Activated naive CD4-positive, alpha-beta T cell treated with Interleukin-2 at 50 U/mL for 16 hours (primary cell): ENCODE measurements at regions not wholly inside any gene's neighbourhood (a gene's known extent, or its start where the extent isn't known, plus 50 kb on each side); places are given as distances from the start of the nearest gene placed in this dataset.

ENCODE experiments used
- DNase-seq: peaks from one replicate; pipeline ENCODE4 v3.0.0-alpha.2; 2020

DNA sequence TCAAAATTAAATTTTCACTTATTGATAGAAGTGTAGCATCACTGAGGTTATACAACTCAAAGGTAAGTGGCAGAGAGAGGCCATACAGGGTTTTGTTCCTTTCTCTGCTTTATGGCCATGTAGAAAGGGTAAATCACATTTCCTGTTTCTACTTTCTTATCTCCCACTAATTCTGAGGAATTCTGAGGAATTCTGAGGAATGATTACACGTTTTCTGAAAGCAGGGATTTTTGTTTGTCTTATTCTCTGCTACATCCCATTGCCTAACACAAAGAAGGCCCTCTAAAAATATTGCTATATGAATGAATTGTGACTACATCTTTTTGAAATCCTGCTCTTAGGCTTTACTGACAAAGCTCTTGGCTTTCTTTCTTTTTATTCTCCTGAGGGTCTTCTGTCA is 516.9 kb upstream of the ZNF608 start:
- no peak for DNase-seq

DNA sequence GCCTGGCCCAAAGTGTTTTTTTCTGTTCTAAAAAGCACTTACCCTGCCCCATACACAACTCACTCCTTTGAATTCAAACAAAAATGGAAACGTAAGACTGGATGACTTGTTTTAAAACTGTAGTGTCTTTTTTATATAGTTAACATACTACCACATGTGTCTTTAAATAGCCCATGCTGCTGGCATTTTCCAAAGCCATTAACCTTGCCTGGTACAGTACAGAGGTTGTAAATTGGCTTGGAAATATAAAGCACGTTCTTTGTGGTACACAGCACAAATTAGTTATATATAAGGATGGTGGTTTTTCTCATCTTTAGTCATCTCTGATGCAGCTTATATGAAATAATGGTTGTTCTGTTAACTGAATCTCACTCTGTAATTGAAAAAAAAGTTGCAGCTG is 519.7 kb upstream of the ZNF608 start:
- no peak for DNase-seq

DNA sequence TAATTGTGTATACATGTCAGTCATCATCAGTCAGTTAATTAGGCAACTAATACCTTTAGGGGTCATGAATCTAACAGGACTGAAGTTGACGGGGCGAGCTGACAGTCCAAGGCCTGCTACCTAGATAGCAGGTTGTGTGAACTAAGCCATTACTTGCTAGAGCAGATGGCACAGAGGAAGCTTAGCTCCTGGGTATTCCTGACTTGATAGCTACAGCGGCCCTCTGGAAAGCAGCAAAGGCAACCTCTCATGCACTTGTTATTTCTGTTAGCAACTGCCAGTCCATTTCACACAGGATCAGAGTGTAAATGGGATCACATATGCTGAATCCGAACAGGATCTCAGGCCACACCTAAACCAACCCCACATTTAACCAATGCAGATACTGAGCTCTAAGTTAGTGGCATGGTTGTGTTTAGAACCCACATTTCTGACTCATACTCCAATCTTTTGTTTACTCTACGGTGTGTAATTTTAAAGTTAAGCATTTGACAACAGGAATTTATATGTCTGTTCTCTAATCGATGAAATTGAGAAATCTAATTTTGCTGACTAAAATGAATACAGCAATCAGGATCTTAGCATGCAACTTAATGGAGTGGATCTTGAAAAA is 521.3 kb upstream of the ZNF608 start:
- no peak for DNase-seq

DNA sequence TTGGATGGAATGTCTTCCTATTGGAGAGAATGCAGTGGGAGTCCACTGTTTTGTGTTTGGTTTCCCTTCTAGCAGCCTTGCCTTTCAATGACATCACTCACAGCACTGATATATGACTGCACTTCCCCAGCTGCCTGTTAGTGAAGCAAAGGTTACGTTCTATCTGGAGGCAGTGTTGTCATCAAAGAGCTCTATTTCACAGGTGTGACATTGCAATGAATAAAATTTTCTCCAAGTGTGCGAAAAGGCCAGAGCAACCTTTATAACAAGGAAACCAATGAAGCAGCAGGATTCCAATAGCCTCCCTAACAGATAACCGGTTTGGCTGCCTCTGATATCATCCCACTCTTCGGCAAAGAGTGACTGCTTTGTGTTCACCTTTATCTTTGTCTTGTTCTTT is 523.5 kb upstream of the ZNF608 start:
- no peak for DNase-seq

DNA sequence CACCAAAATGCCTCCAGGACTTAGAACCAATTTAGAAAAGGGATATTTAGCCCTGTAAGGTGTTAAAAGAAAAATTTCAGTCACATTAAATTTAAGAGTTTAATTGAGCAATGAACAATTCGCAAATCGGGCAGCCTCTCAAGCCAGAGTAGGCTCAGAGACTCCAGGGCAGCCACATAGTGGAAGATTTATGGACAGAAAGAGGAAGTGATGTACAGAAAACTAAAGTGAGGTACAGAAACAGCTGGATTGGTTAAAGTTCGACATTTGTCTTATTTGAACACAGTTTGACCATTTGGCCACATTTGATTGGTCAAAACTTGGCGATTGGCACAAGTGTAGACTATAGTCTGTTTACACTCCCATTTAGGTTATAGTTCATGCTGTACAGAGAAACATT is 525.9 kb upstream of the ZNF608 start:
- DNase-seq = no peak

DNA sequence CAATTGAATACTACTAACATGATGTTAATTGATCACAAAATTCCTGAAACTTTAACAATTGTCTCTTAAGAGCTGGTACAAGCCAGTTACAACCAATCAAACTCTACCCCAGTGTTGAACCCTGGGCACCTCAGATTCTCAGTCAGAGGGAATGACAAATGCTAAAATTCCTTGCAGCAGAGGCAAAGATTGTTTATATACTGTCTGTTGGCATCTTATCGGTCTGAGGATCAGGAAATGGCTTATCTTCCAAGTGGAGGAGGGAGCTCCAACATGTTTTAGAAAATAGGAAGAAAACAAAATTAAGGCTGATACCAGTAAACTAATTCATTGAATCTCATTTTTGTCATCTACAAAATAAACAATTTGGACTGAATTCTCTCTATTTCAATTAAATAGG is 527.8 kb upstream of the ZNF608 start:
- no peak for DNase-seq

DNA sequence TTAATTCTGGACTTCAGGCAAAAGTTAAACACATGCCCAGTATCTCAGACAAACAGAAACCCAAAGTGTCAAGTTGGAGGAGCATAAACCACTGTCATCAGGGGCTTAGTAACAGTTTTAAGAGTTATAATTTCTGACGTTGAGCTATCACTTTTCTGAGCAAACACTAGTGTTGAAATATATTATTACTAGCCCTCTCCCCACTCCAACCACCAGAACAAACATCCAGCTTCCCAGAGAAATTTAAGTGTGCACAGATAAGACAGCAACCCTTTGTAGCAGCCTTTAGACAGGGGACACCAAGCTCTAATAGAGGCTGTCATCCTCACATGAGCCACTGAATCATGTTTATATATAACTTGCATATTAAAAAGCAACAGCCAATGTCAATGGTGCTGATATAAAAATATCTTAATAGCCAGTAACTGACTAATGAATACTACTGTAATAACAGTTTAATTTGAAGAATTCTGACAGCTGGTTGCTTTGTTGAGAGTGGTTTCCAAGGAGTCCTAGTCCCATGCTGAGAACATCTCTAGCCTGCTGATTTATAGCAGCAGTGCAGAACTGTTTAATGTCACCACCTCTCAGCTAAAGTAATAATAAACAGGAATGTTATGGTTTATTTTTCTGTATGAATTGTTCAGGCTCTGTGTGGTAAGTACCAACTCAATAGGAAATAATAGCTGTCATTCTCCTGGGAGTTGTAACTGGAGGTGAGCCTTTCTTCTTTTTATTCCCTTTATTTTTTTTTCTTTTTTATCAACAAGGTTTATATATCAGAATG is 528.7 kb upstream of the ZNF608 start:
- no peak for DNase-seq

DNA sequence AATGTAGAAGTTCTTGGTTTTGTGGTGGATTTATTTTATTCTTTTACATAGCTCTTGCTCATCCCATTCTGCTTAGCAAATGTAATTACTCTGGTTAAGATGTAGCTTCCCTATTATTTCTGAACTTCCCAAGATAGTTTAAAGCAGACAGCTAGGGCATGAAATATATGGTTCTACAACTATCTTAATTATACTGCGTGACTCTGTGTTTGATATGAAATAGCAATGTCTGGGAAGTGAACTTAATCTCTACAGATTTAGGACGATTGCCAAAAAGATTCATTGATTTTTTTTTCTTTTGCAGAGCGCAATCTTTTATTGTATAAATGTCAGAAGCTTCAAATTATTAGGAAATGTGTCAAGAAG is 529.3 kb upstream of the ZNF608 start:
- no peak for DNase-seq

DNA sequence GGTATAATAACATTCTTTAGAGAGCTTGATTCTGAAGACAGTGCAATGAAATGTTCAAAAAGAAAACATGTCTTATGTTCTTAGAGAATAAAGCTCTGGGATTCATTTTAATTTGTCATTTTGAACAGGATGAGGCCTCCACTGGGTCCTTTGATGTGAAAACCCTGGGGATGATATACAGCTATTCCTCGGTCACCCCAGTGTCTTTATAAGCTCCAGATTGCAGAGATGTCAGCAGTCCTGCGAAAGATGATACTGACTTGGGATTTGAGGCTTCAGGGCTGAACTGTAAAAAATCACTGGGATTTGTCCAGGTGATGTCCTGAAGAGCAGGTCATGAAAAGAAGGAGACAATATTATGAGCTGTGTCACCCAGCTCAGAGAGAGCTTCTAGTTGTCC is 529.7 kb upstream of the ZNF608 start:
- no peak for DNase-seq

DNA sequence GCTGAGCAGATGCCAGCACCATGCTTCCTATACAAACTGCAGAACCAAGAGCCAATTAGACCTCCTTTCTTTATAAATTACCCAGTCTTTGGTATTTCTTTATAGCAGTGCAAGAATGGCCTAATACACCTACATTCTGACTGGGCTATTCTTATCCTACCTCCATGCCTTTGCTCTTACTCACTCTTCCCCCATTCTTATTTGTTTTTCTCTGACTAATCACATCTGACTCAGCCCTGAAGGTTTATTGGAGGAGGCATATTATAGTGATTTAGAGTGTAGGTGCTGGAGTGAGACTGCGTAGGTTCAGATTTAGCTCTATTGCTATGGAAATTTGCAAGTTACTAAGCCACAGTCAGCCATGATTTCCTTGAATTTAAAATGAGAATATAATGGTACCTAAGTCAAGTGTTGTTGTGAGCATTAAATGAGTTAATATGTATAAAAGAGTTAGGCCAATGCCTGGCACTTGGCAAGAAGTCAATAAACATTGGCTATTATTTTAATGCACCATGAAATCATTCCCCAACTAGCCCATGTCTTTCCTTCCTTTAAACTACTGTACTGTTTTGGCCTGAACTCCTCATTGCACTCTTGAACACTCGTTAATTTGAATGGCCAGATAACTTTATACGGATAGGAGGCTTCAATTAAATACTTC is 531.2 kb upstream of the ZNF608 start:
- no peak for DNase-seq

DNA sequence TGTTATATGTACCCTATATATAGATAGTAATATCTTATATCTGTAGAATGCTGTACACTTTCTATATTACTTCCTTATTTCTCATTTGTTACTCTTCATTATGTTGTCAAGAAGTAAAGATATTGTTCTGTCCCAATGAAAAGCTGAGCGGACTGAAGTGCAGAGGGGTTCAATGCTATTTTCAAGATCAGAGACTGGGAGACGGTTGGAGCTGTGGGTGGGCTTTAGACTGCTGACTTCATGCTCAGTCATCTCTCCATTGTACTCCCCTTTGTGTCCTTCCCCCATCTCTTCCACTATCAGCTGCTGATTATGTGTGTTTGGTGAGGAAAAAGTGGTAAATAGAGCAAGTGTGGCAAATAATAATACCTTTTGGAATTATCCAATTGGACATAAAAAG is 532.3 kb upstream of the ZNF608 start:
- DNase-seq = no peak

DNA sequence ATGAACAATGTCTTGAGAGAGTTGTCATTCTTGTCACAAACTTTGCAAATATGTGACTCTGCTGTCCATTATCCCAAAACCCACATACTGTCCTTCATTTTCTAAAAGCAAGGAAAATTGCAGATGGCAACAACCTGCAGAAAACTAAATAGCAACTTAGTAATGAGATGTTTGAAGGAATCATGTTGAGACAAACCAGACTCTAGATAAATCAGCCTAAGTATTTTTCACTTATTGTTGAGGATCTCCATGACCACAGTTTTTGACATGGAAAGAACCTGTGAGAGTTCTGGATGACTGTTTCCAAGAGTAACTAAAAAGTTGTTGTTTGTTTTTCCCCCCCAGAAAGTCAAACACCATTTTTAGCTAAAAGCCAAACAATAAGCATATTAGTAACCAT is 535.2 kb upstream of the ZNF608 start:
- no peak for DNase-seq

DNA sequence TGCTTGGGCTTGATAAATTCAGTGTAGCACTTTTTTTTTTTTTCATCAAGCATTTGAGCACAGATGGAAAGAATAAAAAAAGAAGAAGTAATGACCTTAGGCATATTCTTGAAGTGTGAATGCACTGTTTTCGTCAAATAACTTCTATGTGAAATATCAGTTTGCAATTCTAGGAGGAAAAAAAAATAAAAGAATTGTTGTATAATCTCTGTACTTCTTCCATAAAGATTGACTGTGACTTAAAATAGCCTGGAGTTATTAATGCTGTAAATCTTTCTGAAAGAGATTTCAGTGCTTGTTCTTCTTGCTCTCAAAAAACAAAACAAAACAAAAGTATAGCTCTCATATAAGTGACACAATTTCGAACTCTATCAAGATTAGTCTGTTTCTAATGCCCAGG is 536.9 kb upstream of the ZNF608 start:
- DNase-seq = no peak

DNA sequence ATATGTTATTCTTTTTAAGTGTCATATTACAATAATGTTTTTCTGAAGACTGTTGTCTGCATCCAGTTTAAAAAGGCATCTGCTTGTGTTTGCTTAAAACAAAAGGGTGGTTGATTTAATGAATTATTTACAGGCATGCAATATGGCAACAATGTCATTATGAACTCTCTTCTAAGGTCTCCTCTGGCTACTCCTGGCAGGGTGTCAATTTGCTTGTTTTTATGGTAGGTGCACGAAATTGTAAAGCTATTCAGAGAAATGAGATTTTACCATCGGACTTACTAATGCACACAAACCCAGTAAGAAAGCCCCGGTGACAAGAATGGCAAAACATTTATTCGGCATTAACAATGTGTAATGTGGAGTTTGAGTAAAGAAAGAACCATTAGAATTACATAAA is 539.8 kb upstream of the ZNF608 start:
- no peak for DNase-seq

DNA sequence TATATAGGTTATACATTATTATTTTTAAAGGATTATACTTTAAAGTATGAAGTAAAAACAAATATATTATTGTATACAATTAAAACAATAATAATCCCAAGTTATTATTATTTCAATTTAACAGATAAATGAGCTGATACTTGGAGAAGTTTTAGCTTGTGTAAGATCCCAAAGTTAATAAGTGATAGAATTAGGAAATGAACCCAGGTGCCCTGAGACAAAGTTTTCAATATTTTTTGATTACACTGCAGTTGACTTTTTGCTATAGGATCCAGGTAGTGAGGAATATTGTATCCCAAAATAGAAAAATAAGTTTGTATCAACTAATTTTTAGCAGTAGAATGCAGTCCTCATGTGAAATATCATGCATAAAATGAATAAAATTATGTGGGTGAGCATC is 543.2 kb upstream of the ZNF608 start:
- DNase-seq = no peak

DNA sequence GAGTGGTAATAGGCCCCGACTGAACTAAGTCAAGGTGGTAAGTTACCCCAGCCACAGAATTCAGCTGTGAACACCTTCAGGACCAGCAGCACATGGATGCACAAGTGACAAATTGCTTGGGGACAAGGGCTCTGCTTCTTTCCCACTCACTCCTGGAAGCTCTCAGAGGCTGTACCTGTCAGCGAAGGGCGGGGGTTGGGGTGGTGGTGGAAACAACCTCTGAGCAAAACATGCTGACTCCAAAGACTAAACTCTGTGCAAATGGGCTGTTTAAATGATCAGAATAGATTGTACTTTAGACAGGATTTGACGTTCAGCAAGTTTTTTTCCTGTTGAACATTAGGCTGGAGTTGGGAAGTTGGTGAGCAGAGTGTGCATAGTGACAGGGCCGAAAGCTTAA is 544.5 kb upstream of the ZNF608 start:
- DNase-seq = no peak

DNA sequence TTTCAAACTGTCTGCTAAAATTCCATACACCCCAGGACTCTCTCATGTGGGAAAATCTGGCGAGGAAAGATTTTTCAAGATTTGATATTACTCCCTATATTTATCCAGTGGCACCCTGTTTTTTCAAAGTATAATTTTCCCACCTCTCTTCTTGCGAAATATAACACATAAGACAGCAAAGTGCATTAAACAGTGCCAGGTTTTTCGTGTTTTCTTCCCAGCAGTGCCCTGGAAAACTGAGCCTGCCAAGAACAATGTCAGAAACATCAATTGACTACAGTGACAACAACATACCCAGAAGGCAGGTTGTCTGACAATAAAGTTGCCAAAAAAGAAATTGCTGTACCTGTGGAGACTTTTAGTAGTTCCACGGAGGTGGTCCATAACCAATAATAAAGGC is 545.0 kb upstream of the ZNF608 start:
- DNase-seq = no peak

DNA sequence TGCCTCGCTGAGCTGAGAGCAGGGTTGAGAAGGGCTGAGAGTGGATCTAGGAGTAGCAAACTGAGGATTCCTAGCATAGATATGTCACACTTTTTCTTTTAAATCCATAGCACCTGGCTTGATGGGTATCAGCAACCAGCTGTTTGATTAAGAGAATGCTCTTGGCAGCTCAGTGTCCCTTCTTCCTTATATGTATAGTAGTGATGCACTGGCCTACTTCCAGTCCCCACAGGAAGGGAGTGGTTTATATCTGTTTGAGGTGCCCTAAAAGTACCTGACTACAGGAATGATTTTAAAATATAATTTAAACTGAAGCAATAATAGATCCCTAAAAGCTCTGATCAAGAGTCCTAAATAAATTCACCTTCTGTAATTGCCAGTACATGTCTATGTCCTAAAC is 546.8 kb upstream of the ZNF608 start:
- no peak for DNase-seq

DNA sequence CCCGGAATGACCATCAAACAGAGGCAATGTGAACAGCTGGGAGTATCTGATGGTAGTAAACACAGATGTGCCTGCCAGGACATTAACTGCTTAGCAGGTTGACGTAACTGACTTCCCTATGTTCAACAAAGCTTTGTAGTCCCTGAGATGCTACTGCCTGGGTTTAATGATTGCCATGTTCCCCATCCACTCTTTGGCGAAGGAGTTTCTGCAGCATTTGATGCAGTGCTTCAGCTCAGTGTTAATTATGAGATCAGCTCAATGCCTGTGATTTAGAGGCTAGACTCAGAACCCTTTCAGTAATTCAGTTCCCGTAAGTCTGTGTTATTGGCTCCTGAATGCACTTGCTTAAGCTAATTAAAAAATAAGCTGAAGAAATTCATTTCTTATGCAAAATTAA is 547.3 kb upstream of the ZNF608 start:
- DNase-seq = no peak

DNA sequence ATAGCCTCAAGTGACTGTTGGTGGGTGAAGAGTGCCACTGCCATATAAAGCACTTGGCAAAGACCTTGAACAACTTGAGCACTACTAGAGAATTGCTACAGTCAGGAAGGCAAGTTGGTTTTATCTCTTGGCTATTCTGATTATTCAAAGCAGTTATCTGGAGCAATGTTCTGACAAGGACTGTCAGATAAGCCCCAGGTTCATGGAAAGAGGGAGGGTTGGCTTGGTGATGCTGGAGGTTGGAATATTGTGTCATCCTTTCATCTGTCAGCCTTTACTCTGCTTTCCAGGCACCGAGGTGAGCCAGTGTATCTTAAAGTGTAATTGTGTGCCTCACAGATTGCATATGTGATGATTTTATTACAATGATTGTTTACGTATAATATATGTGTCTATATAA is 548.4 kb upstream of the ZNF608 start:
- DNase-seq = no peak

DNA sequence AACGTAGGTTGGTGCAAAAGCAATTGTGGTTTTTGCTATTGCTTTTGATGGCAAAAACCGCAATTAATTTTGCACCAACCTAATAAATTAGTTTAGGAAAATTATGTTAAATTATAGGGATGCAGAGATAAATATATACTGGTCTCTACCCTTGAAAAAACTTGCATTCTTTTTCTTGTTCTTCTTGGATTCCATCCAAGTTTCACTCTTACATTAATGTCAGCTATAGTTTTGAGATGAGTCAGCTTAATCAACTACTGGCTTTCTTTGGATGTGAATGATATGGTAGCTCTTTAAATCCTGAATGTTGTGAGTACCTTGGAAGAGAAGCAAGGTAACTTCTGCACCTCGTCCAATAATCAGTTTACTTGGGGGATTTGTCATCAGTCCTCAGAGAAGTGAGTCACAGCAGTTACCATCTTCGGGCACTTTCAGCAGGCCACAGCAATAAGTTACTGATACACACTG is 549.0 kb upstream of the ZNF608 start:
- DNase-seq = no peak

DNA sequence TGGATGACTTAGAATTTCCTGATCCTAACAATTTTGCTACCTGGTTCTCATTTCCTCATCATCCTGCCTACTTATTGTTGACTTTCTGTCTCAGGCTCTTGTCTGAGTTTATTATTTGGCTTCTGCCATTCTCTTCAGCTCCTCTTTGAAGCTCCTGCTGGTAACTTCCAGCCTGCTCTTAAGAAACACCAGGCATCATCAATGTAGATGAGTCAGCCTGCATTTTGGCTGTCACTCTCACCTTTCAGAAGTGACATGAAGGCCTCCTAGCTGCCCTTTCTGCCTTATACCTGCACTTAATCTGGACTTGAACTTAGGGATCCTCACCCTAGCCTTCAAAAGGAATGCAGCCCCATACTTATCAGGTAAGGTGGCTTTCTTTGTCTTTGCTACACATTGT is 551.8 kb upstream of the ZNF608 start:
- no peak for DNase-seq

DNA sequence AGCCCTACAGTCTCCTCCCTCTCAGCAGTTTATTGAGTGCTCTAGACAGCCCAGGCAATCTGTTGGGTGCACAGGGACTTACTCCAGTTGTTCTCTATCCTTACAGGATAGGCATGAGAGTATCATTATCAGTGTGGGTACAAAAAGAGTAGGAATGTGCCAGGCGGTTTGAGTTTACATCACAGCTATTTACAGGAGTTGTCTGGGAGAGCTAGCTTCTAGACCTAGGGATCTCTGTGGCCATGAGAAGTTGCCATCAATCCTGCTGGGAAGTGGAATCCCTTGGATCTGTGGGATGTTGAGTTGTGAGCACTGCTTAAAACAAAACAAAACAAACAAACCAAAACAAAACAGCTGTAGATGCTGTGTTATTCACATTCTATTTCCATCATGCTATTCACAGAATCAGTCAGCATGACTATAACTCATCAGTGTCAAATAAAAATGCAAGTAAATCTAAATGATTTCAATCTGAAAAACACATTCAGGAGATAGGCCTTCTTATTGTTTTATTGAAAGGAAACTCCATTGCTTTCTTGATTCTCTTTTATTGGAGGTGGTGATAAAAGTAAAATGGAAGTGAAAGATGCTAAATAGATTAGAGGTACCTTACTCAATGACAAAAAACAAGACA is 552.4 kb upstream of the ZNF608 start:
- no peak for DNase-seq

DNA sequence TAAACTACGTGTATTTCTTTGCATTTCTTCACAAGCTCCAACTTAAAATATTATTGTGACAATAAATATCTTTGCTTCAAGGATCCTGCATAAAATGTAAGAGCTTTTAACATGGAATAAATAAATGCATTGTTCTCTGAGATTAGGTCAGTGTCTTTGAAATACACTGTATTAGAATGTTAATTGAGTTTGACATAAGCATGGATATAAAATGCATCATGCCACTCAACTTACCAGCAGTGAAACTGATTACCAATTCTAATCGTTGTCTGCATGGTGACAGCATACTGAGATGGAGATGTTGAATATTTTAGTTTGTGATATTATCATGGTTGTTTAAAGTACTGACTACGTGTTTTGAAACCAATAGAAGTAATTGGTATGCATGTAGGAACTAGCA is 555.3 kb upstream of the ZNF608 start:
- no peak for DNase-seq
